BJ (cell line): ENCODE measurements at regions not wholly inside any gene's neighbourhood (a gene's known extent, or its start where the extent isn't known, plus 50 kb on each side); places are given as distances from the start of the nearest gene placed in this dataset.

Experiments
- CTCF ChIA-PET: fragments of 350-600 bp; formaldehyde crosslinking; extraction: SDS; loops from one replicate; lab custom pipeline; 2021; ENCODE audit warnings: antibody characterized with exemption, inconsistent platforms; lab: Yijun Ruan, JAX
- POLR2A ChIA-PET: fragments of 300-600 bp; sonication (Branson Sonifier 250); formaldehyde crosslinking; extraction: SDS; loops from one replicate; lab custom pipeline; 2021; ENCODE audit warnings: antibody characterized with exemption; lab: Charles Lee
- DNase-seq: peaks from one replicate; pipeline ENCODE4 v3.0.0-alpha.2; 2011; ENCODE audit warnings: low read depth
- H3K27me3 ChIP-seq: 2 replicates; pipeline ENCODE4 v1.6.0; 2011; ENCODE audit warnings: low read length; ENCODE audit not compliant: control insufficient read depth, insufficient read depth
- H3K36me3 ChIP-seq: 2 replicates; pipeline ENCODE4 v1.5.1; 2011; ENCODE audit warnings: low read length; ENCODE audit not compliant: control insufficient read depth, insufficient read depth
- H3K4me3 ChIP-seq: 2 replicates; pipeline ENCODE4 v1.5.1; 2011; ENCODE audit warnings: low read depth, mild to moderate bottlenecking, control low read depth, low read length
- CTCF ChIP-seq: IDR thresholded peaks from 2 replicates; pipeline ENCODE4 v1.5.1; 2011; ENCODE audit warnings: low read depth, mild to moderate bottlenecking, control low read depth, inconsistent platforms, low read length, moderate library complexity; ENCODE audit not compliant: insufficient read depth

DNA sequence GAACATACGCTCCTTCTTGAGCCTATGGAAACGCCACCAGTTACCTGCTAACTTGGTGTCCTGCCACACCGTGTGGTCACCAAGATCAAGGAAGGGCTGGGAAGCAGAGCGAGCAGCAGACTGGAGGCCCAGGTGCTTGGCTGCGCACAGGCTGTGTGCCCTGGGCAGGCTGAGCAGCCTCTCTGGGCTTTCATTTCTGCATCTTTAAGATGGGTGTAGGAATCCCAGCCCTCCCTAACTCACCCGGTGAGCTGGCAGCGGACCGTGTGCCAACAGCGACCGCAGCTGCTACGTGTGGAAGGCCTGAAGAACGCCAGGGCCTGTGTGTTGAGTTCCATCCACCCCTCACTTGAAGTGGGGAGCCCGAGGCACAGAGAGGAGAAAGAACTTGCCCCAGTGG, 80.0 kb downstream of the IRF8 start:
- H3K27me3 ChIP-seq = peaks cover 20% of the 10 kb centered on the region
- ChIA-PET POLR2A (no interaction called here), CTCF (interaction anchor here (1.1 kb wide), 1 partner anchor 9 kb away, joined by 3 read pairs; no protein-coding TSS in a partner anchor)
- no peak overlapping the region for H3K4me3 ChIP-seq
- no peak for DNase-seq
- no peak for TF ChIP-seq CTCF
- H3K36me3 ChIP-seq = no peaks in the 10 kb centered on the region

GRCh38 chr16:85979605-85980004, 80.6 kb downstream of the IRF8 start:
- TF ChIP-seq CTCF = no peak
- ChIA-PET POLR2A (no interaction called here), CTCF (interaction anchor here (1.1 to 1.5 kb wide), 2 partner anchors 9 to 158 kb away, joined by 3 to 4 read pairs; no protein-coding TSS in a partner anchor)
- no peak for DNase-seq
- Histone ChIP-seq H3K27me3 (peaks cover 20% of the 10 kb centered on the region), H3K4me3 (no peak overlapping the region), H3K36me3 (no peaks in the 10 kb centered on the region)

- DNase-seq = no peak
- ChIA-PET POLR2A (no interaction called here), CTCF (interaction anchor here (0.9 to 1.5 kb wide), 4 partner anchors 9 to 159 kb away, joined by 3 to 4 read pairs (median 3); no protein-coding TSS in a partner anchor)
- no peak for TF ChIP-seq CTCF
- no peak overlapping the region for H3K4me3 ChIP-seq
- peaks cover 22% of the 10 kb centered on the region for H3K27me3 ChIP-seq
- H3K36me3 ChIP-seq = no peaks in the 10 kb centered on the region
Measured at GRCh38 chr16:85980686-85981085, 81.7 kb downstream of the IRF8 start.

GRCh38 chr16:85981826-85982562, 83.0 kb downstream of the IRF8 start:
- no peak for TF ChIP-seq CTCF
- Histone ChIP-seq H3K27me3 (peaks cover 23% of the 10 kb centered on the region), H3K36me3 (no peaks in the 10 kb centered on the region), H3K4me3 (no peak overlapping the region)
- DNase-seq = no peak
- ChIA-PET CTCF (interaction anchor here (0.8 to 3.6 kb wide), 3 partner anchors 8 to 163 kb away, joined by 3 to 18 read pairs (median 5); no protein-coding TSS in a partner anchor), POLR2A (interaction anchor here (0.6 kb wide), 1 partner anchor 478 kb away, joined by 3 read pairs; no protein-coding TSS in a partner anchor)

- no peak for DNase-seq
- TF ChIP-seq CTCF = no peak
- CTCF ChIA-PET = interaction anchor here (1.7 to 3.6 kb wide), 2 partner anchors 161 to 163 kb away, joined by 5 to 18 read pairs; no protein-coding TSS in a partner anchor
- no peak overlapping the region for H3K4me3 ChIP-seq
- no peaks in the 10 kb centered on the region for H3K36me3 ChIP-seq
- POLR2A ChIA-PET = no interaction called here
- H3K27me3 ChIP-seq = peaks cover 24% of the 10 kb centered on the region
Measured at GRCh38 chr16:85982563-85982939, 83.6 kb downstream of the IRF8 start.
